ENCODE measurements at regions not wholly inside any gene's neighbourhood (a gene's known extent, or its start where the extent isn't known, plus 50 kb on each side); places are given as distances from the start of the nearest gene placed in this dataset.
A peak's percentile ranks its signal among the peaks of the same experiment; 100 is the strongest.
"Not testable (repeated sequence)": the region's sequence is repeated elsewhere in the genome, so short reads cannot be mapped to it uniquely, and the experiment has no call there.

- Histone ChIP-seq H3K4me3 (ENCODE audit: extremely low read depth, insufficient read depth, low read length, poor library complexity, severe bottlenecking) (no peak overlapping the region), H3K4me1 (ENCODE audit: control insufficient read depth, insufficient read depth, low read length, poor library complexity, severe bottlenecking) (no peaks in the 10 kb centered on the region), H3K36me3 (ENCODE audit: control insufficient read depth, insufficient read depth, low read length) (no peaks in the 10 kb centered on the region), H3K27ac (ENCODE audit: low read depth, low read length, severe bottlenecking) (peak overlapping the region; percentile 67), H3K9me3 (ENCODE audit: control insufficient read depth, low read length) (peaks cover 16% of the 10 kb centered on the region)
- 56 to 82% methylated on average over 2 of the region's 2 CpGs for WGBS, 2 experiments (ENCODE audit: insufficient coverage in 2 of 2)
Measured at GRCh38 chr5:114726131-114726530, 364.3 kb downstream of the KCNN2 start.

DNA sequence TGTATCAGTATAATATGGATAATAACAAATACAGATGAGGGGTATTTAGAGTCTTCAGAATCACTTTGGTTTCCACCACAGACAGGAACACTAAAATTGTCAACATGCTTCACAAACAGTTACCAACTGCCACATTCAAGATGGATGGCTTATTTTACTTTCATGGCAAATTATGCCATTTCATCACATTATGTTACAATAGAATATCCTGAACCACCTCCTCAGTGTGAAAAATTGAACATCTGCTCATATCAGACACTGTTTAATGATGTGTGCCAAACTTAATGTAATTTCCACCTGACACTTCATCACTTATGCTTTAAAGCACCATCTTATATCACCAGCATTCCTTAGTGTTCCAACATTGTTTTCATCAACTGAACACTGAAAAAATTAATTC lies 357.4 kb downstream of the KCNN2 start:
- Histone ChIP-seq H3K4me3 (ENCODE audit: extremely low read depth, insufficient read depth, low read length, poor library complexity, severe bottlenecking) (no peak overlapping the region), H3K9me3 (ENCODE audit: control insufficient read depth, low read length) (peaks cover 15% of the 10 kb centered on the region), H3K36me3 (ENCODE audit: control insufficient read depth, insufficient read depth, low read length) (no peaks in the 10 kb centered on the region), H3K27ac (ENCODE audit: low read depth, low read length, severe bottlenecking) (no peak overlapping the region), H3K4me1 (ENCODE audit: control insufficient read depth, insufficient read depth, low read length, poor library complexity, severe bottlenecking) (no peaks in the 10 kb centered on the region)

GRCh38 chr5:114716955-114717354 lies 355.1 kb downstream of the KCNN2 start:
- Histone ChIP-seq H3K9me3 (ENCODE audit: control insufficient read depth, low read length) (peaks cover 4% of the 10 kb centered on the region), H3K4me3 (ENCODE audit: extremely low read depth, insufficient read depth, low read length, poor library complexity, severe bottlenecking) (no peak overlapping the region), H3K4me1 (ENCODE audit: control insufficient read depth, insufficient read depth, low read length, poor library complexity, severe bottlenecking) (no peaks in the 10 kb centered on the region), H3K36me3 (ENCODE audit: control insufficient read depth, insufficient read depth, low read length) (no peaks in the 10 kb centered on the region), H3K27ac (ENCODE audit: low read depth, low read length, severe bottlenecking) (no peak overlapping the region)
- WGBS, 2 experiments (ENCODE audit: insufficient coverage in 2 of 2), result no CpG with 5 or more reads among the region's 1 CpG

- not testable (repeated sequence) for H3K4me1 ChIP-seq (ENCODE audit: control insufficient read depth, insufficient read depth, low read length, poor library complexity, severe bottlenecking); H3K9me3 ChIP-seq (ENCODE audit: control insufficient read depth, low read length); H3K27ac ChIP-seq (ENCODE audit: low read depth, low read length, severe bottlenecking); H3K4me3 ChIP-seq (ENCODE audit: extremely low read depth, insufficient read depth, low read length, poor library complexity, severe bottlenecking); H3K36me3 ChIP-seq (ENCODE audit: control insufficient read depth, insufficient read depth, low read length)
- WGBS, 2 experiments (ENCODE audit: insufficient coverage in 2 of 2), result 95 to 96% methylated on average over 5 to 16 of the region's 31 CpGs
Measured at GRCh38 chr5:114704225-114704893, 342.5 kb downstream of the KCNN2 start.

GRCh38 chr5:114702731-114703130 lies 340.9 kb downstream of the KCNN2 start:
- 90 to 100% methylated on average over 1 of the region's 1 CpG for WGBS, 2 experiments (ENCODE audit: insufficient coverage in 2 of 2)

DNA sequence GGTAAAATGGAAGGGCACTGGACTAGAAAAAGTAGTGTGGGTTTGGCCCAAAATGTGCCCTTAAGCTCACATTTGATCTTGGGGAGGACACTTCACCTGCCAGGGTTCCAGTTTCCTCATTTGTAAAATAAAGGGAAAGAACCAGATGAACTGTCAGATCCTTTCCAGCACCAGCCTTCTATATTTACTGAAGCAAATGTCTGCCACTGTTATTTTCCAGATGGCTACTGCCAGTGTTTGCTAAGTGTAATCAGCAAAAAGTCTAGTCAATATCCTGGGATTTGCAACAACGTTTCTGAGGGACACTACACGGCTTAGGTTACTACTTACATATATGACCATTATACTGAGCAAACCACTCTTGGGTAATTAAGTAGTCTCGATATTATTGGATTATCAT lies 340.3 kb downstream of the KCNN2 start:
- no peaks in the 10 kb centered on the region for H3K4me1 ChIP-seq (ENCODE audit: control insufficient read depth, insufficient read depth, low read length, poor library complexity, severe bottlenecking)
- H3K27ac ChIP-seq (ENCODE audit: low read depth, low read length, severe bottlenecking), result no peak overlapping the region
- H3K4me3 ChIP-seq (ENCODE audit: extremely low read depth, insufficient read depth, low read length, poor library complexity, severe bottlenecking), result no peak overlapping the region
- 71% methylated on average over 1 of the region's 3 CpGs; no CpG with 5 or more reads in 1 of the 2 experiments for WGBS, 2 experiments (ENCODE audit: insufficient coverage in 2 of 2)
- no peaks in the 10 kb centered on the region for H3K9me3 ChIP-seq (ENCODE audit: control insufficient read depth, low read length)
- no peaks in the 10 kb centered on the region for H3K36me3 ChIP-seq (ENCODE audit: control insufficient read depth, insufficient read depth, low read length)

More at GRCh38 chr5:114702731-114703130, 340.9 kb downstream of the KCNN2 start:
- Histone ChIP-seq H3K27ac (ENCODE audit: low read depth, low read length, severe bottlenecking) (no peak overlapping the region), H3K9me3 (ENCODE audit: control insufficient read depth, low read length) (no peaks in the 10 kb centered on the region), H3K4me1 (ENCODE audit: control insufficient read depth, insufficient read depth, low read length, poor library complexity, severe bottlenecking) (no peaks in the 10 kb centered on the region), H3K36me3 (ENCODE audit: control insufficient read depth, insufficient read depth, low read length) (no peaks in the 10 kb centered on the region), H3K4me3 (ENCODE audit: extremely low read depth, insufficient read depth, low read length, poor library complexity, severe bottlenecking) (no peak overlapping the region)

- 94 to 95% methylated on average over 2 of the region's 3 CpGs for WGBS, 2 experiments (ENCODE audit: insufficient coverage in 2 of 2)
- Histone ChIP-seq H3K27ac (ENCODE audit: low read depth, low read length, severe bottlenecking) (no peak overlapping the region), H3K4me1 (ENCODE audit: control insufficient read depth, insufficient read depth, low read length, poor library complexity, severe bottlenecking) (no peaks in the 10 kb centered on the region), H3K36me3 (ENCODE audit: control insufficient read depth, insufficient read depth, low read length) (no peaks in the 10 kb centered on the region), H3K9me3 (ENCODE audit: control insufficient read depth, low read length) (no peaks in the 10 kb centered on the region), H3K4me3 (ENCODE audit: extremely low read depth, insufficient read depth, low read length, poor library complexity, severe bottlenecking) (no peak overlapping the region)
Measured at GRCh38 chr5:114700823-114701222, 339.0 kb downstream of the KCNN2 start.

DNA sequence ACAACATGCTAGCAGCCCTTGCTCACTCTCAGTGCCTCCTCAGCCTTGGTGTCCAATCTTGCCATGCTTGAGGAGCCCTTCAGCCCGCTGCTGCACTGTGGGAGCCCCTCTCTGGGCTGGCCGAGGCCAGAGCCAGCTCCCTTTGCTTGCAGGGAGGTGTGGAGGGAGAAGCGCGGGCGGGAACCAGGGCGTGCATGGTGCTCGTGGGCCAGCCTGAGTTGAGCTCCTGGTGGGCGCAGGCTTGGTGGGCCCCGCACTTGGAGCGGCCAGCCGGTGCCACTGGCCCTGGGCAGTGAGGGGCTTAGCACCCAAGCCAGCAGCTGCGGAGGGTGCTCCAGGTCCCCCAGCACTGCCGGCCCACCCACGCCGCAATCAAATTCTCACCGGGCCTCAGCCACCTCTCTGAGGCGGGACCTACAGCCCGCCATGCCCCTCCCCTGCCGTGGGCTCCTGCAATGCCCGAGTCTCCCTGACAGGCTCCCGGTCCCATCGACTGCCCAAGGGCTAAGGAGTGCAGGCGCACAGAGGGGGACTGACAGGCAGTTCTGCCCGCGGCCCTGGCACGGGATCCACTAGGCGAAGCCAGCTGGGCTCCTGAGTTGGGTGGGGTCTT lies 333.5 kb downstream of the KCNN2 start:
- Histone ChIP-seq H3K36me3 (ENCODE audit: control insufficient read depth, insufficient read depth, low read length) (no peaks in the 10 kb centered on the region), H3K4me1 (ENCODE audit: control insufficient read depth, insufficient read depth, low read length, poor library complexity, severe bottlenecking) (no peaks in the 10 kb centered on the region), H3K27ac (ENCODE audit: low read depth, low read length, severe bottlenecking) (no peak overlapping the region), H3K9me3 (ENCODE audit: control insufficient read depth, low read length) (peaks cover 5% of the 10 kb centered on the region), H3K4me3 (ENCODE audit: extremely low read depth, insufficient read depth, low read length, poor library complexity, severe bottlenecking) (no peak overlapping the region)
- WGBS, 2 experiments (ENCODE audit: insufficient coverage in 2 of 2), result 93 to 95% methylated on average over 24 to 27 of the region's 27 CpGs

GRCh38 chr5:114686356-114686755 lies 324.5 kb downstream of the KCNN2 start:
- no peak overlapping the region for H3K27ac ChIP-seq (ENCODE audit: low read depth, low read length, severe bottlenecking)
- H3K36me3 ChIP-seq (ENCODE audit: control insufficient read depth, insufficient read depth, low read length), result no peaks in the 10 kb centered on the region
- no peak overlapping the region for H3K4me3 ChIP-seq (ENCODE audit: extremely low read depth, insufficient read depth, low read length, poor library complexity, severe bottlenecking)
- no peaks in the 10 kb centered on the region for H3K4me1 ChIP-seq (ENCODE audit: control insufficient read depth, insufficient read depth, low read length, poor library complexity, severe bottlenecking)
- WGBS, 2 experiments (ENCODE audit: insufficient coverage in 2 of 2), result no CpG with 5 or more reads among the region's 1 CpG
- no peaks in the 10 kb centered on the region for H3K9me3 ChIP-seq (ENCODE audit: control insufficient read depth, low read length)

DNA sequence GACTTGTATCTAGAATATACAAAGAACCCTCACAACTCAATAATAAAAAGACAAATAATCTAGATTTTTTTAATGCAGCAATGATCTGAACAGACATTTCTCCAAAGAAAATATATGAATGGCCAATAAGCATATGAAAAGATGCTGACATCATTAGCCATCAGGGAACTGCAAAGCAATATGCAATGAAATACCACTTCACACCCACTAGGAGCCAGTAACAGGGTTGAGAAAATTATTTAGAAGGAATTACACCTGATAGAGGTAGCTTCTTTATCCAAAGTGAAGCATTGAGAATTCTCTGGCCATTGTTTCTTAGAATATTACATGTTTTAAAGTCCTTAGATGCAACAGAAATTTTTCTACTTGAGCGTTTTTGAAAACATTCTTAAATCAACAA lies 316.9 kb downstream of the KCNN2 start:
- WGBS, 2 experiments (ENCODE audit: insufficient coverage in 2 of 2), result no CpG with 5 or more reads among the region's 1 CpG
- Histone ChIP-seq H3K9me3 (ENCODE audit: control insufficient read depth, low read length) (no peaks in the 10 kb centered on the region), H3K4me3 (ENCODE audit: extremely low read depth, insufficient read depth, low read length, poor library complexity, severe bottlenecking) (no peak overlapping the region), H3K4me1 (ENCODE audit: control insufficient read depth, insufficient read depth, low read length, poor library complexity, severe bottlenecking) (no peaks in the 10 kb centered on the region), H3K36me3 (ENCODE audit: control insufficient read depth, insufficient read depth, low read length) (no peaks in the 10 kb centered on the region), H3K27ac (ENCODE audit: low read depth, low read length, severe bottlenecking) (no peak overlapping the region)

- Histone ChIP-seq H3K36me3 (ENCODE audit: control insufficient read depth, insufficient read depth, low read length) (no peaks in the 10 kb centered on the region), H3K4me1 (ENCODE audit: control insufficient read depth, insufficient read depth, low read length, poor library complexity, severe bottlenecking) (no peaks in the 10 kb centered on the region), H3K27ac (ENCODE audit: low read depth, low read length, severe bottlenecking) (no peak overlapping the region), H3K4me3 (ENCODE audit: extremely low read depth, insufficient read depth, low read length, poor library complexity, severe bottlenecking) (no peak overlapping the region), H3K9me3 (ENCODE audit: control insufficient read depth, low read length) (no peaks in the 10 kb centered on the region)
- 96 to 100% methylated on average over 2 of the region's 2 CpGs for WGBS, 2 experiments (ENCODE audit: insufficient coverage in 2 of 2)
Measured at GRCh38 chr5:114665551-114665950, 303.7 kb downstream of the KCNN2 start.
